A673 (cell line): ENCODE measurements at regions not wholly inside any gene's neighbourhood (a gene's known extent, or its start where the extent isn't known, plus 50 kb on each side); places are given as distances from the start of the nearest gene placed in this dataset.

Experiments
- BruUV-seq: library from RNA; stranded (reverse); fragments of 400-500 nt; replicated peaks from 2 replicates; lab custom pipeline; 2021; lab: Mats Ljungman, UMichigan
- CTCF ChIA-PET: fragments of 300-600 bp; sonication (Branson Sonifier 250); formaldehyde crosslinking; loops from one replicate; lab custom pipeline; 2022; ENCODE audit warnings: antibody characterized with exemption; lab: Charles Lee
- POLR2A ChIA-PET: fragments of 300-600 bp; sonication (Branson Sonifier 250); formaldehyde crosslinking; loops from one replicate; lab custom pipeline; 2022; ENCODE audit warnings: antibody characterized with exemption; ENCODE audit not compliant: low non-redundant PET; lab: Charles Lee
- DNase-seq: peaks from one replicate; pipeline ENCODE4 v3.0.0-alpha.2; 2015; ENCODE audit warnings: low spot score
- H3K27ac ChIP-seq: fragments of 200-600 bp; sonication (generic); 2 replicates; pipeline ENCODE4 v1.5.1; 2016; ENCODE audit warnings: mixed run types, low read depth, mild to moderate bottlenecking, mixed read lengths, antibody characterized with exemption, low read length; ENCODE audit not compliant: poor library complexity, severe bottlenecking
- H3K27me3 ChIP-seq: fragments of 200-600 bp; sonication (generic); replicated peaks from 2 replicates; pipeline ENCODE4 v1.6.1; 2017; ENCODE audit warnings: mixed run types, low read depth, mild to moderate bottlenecking, mixed read lengths, antibody characterized with exemption, low read length; ENCODE audit not compliant: insufficient read depth, poor library complexity
- H3K36me3 ChIP-seq: fragments of 200-600 bp; sonication (generic); 2 replicates; pipeline ENCODE4 v1.6.1; 2016; ENCODE audit warnings: mixed run types, mild to moderate bottlenecking, mixed read lengths, antibody characterized with exemption, low read length; ENCODE audit not compliant: insufficient read depth, poor library complexity, severe bottlenecking
- H3K4me1 ChIP-seq: fragments of 200-600 bp; sonication (generic); 2 replicates; pipeline ENCODE4 v1.6.1; 2017; ENCODE audit warnings: mixed run types, mild to moderate bottlenecking, mixed read lengths, antibody characterized with exemption, low read length; ENCODE audit not compliant: insufficient read depth, poor library complexity, severe bottlenecking
- H3K4me3 ChIP-seq: fragments of 200-600 bp; sonication (generic); 2 replicates; pipeline ENCODE4 v1.5.1; 2016; ENCODE audit warnings: low read depth, mixed run types, mild to moderate bottlenecking, mixed read lengths, low read length; ENCODE audit not compliant: poor library complexity, severe bottlenecking
- H3K9me3 ChIP-seq: fragments of 200-600 bp; sonication (generic); 2 replicates; pipeline ENCODE4 v1.6.1; 2016; ENCODE audit warnings: mixed run types, low read depth, mild to moderate bottlenecking, mixed read lengths, antibody characterized with exemption, low read length; ENCODE audit not compliant: poor library complexity, severe bottlenecking
- CTCF ChIP-seq: fragments of 300-800, 200-600 bp; sonication (generic); conservative IDR thresholded peaks from 2 replicates; pipeline ENCODE4 v1.5.1; 2017; ENCODE audit warnings: low read depth, mild to moderate bottlenecking, antibody characterized with exemption, low read length, moderate library complexity, mixed read lengths
- EZH2 ChIP-seq: fragments of 200-600 bp; sonication (generic); IDR thresholded peaks from 2 replicates; pipeline ENCODE4 v1.6.1; 2017; ENCODE audit warnings: borderline replicate concordance, low read depth, mild to moderate bottlenecking, mixed read lengths, antibody characterized with exemption, low read length; ENCODE audit not compliant: poor library complexity, severe bottlenecking
- intact Hi-C: fragments of 100-400 bp; cut with micrococcal nuclease; formaldehyde crosslinking; loops from one replicate; pipeline ENCODE4 v1.10.0; 2022; ENCODE audit not compliant: unreplicated experiment

- DNase-seq = no peak
- H3K27ac ChIP-seq = no peak overlapping the region
- intact Hi-C loops = no loop called here
- no peak overlapping the region for H3K4me3 ChIP-seq
- H3K27me3 ChIP-seq = no peaks in the 10 kb centered on the region
- CTCF ChIA-PET = no interaction called here
- H3K36me3 ChIP-seq = no peaks in the 10 kb centered on the region
- POLR2A ChIA-PET = no interaction called here
- H3K4me1 ChIP-seq = peaks cover 10% of the 10 kb centered on the region
- TF ChIP-seq CTCF (no peak), EZH2 (no peak)
- no peaks in the 10 kb centered on the region for H3K9me3 ChIP-seq
- BruUV-seq = no TSS peak
These were observed 565.8 kb downstream of the BUD13 start for GRCh38 chr11:116207019-116207418.

GRCh38 chr11:116202922-116203321 lies 569.9 kb downstream of the BUD13 start:
- CTCF ChIA-PET = no interaction called here
- BruUV-seq = no TSS peak
- Histone ChIP-seq H3K4me3 (no peak overlapping the region), H3K27me3 (no peaks in the 10 kb centered on the region), H3K27ac (no peak overlapping the region), H3K9me3 (no peaks in the 10 kb centered on the region), H3K4me1 (peaks cover 8% of the 10 kb centered on the region), H3K36me3 (no peaks in the 10 kb centered on the region)
- no peak for DNase-seq
- intact Hi-C loops = no loop called here
- POLR2A ChIA-PET = no interaction called here
- TF ChIP-seq CTCF = no peak
- no peak for TF ChIP-seq EZH2

GRCh38 chr11:116200564-116200963 lies 572.2 kb downstream of the BUD13 start:
- no TSS peak for BruUV-seq
- CTCF ChIA-PET = no interaction called here
- H3K27ac ChIP-seq = no peak overlapping the region

More at GRCh38 chr11:116200564-116200963, 572.2 kb downstream of the BUD13 start:
- Histone ChIP-seq H3K4me1 (no peaks in the 10 kb centered on the region), H3K4me3 (no peak overlapping the region), H3K27me3 (no peaks in the 10 kb centered on the region), H3K36me3 (no peaks in the 10 kb centered on the region), H3K9me3 (no peaks in the 10 kb centered on the region)
- TF ChIP-seq EZH2 = no peak
- no peak for TF ChIP-seq CTCF
- no peak for DNase-seq
- intact Hi-C loops = no loop called here
- POLR2A ChIA-PET = no interaction called here
